ENCODE measurements at regions not wholly inside any gene's neighbourhood (a gene's known extent, or its start where the extent isn't known, plus 50 kb on each side); places are given as distances from the start of the nearest gene placed in this dataset.

- no peaks in the 10 kb centered on the region for H3K9me3 ChIP-seq
- H3K27ac ChIP-seq: peak overlapping the region; percentile 74 to 76
- H3K27me3 ChIP-seq (replicated peaks; ENCODE audit: insufficient read depth): no peaks in the 10 kb centered on the region
- no peak overlapping the region for H3K4me3 ChIP-seq
- ATAC-seq (ENCODE audit: insufficient number of reproducible peaks, low FRiP score, low read depth) (no peak), DNase-seq (ENCODE audit: low spot score) (no peak)
- no peak for TF ChIP-seq CTCF (IDR thresholded peaks at IDR 0.05)
- H3K4me1 ChIP-seq (ENCODE audit: control insufficient read depth in 1 of 2, low read depth in 2 of 2): peaks cover 27 to 53% of the 10 kb centered on the region in 2 donors
- no peaks in the 10 kb centered on the region for H3K36me3 ChIP-seq
Observed at GRCh38 chr2:215622837-215623236, 187.0 kb upstream of the FN1 start.

GRCh38 chr2:215621381-215621780 is 185.5 kb upstream of the FN1 start:
- Histone ChIP-seq H3K27ac (no peak overlapping the region), H3K4me1 (ENCODE audit: control insufficient read depth in 1 of 2, low read depth in 2 of 2) (peaks cover 24 to 48% of the 10 kb centered on the region in 2 donors), H3K9me3 (no peaks in the 10 kb centered on the region), H3K36me3 (no peaks in the 10 kb centered on the region), H3K27me3 (replicated peaks; ENCODE audit: insufficient read depth) (no peaks in the 10 kb centered on the region), H3K4me3 (no peak overlapping the region)
- no peak for TF ChIP-seq CTCF (IDR thresholded peaks at IDR 0.05)
- DNase-seq (ENCODE audit: low spot score) (no peak), ATAC-seq (ENCODE audit: insufficient number of reproducible peaks, low FRiP score, low read depth) (no peak)

GRCh38 chr2:215620528-215620927 is 184.7 kb upstream of the FN1 start:
- Histone ChIP-seq H3K27ac (no peak overlapping the region), H3K4me1 (ENCODE audit: control insufficient read depth in 1 of 2, low read depth in 2 of 2) (peaks cover 24 to 48% of the 10 kb centered on the region in 2 donors), H3K9me3 (no peaks in the 10 kb centered on the region), H3K27me3 (replicated peaks; ENCODE audit: insufficient read depth) (no peaks in the 10 kb centered on the region), H3K36me3 (no peaks in the 10 kb centered on the region), H3K4me3 (no peak overlapping the region)
- ATAC-seq (ENCODE audit: insufficient number of reproducible peaks, low FRiP score, low read depth): no peak
- no peak for DNase-seq (ENCODE audit: low spot score)
- TF ChIP-seq CTCF (IDR thresholded peaks at IDR 0.05): no peak

GRCh38 chr2:215619989-215620388 is 184.1 kb upstream of the FN1 start:
- Histone ChIP-seq H3K36me3 (no peaks in the 10 kb centered on the region), H3K27ac (no peak overlapping the region), H3K4me1 (ENCODE audit: control insufficient read depth in 1 of 2, low read depth in 2 of 2) (peaks cover 21 to 45% of the 10 kb centered on the region in 2 donors), H3K9me3 (no peaks in the 10 kb centered on the region), H3K27me3 (replicated peaks; ENCODE audit: insufficient read depth) (no peaks in the 10 kb centered on the region), H3K4me3 (peak overlapping the region; percentile 16)
- ATAC-seq (ENCODE audit: insufficient number of reproducible peaks, low FRiP score, low read depth): no peak
- DNase-seq (ENCODE audit: low spot score): no peak
- TF ChIP-seq CTCF (IDR thresholded peaks at IDR 0.05): no peak

- H3K4me3 ChIP-seq: peak overlapping the region; percentile 16
Observed at GRCh38 chr2:215619022-215619958, 183.4 kb upstream of the FN1 start.

More at GRCh38 chr2:215619022-215619958, 183.4 kb upstream of the FN1 start:
- H3K4me1 ChIP-seq (ENCODE audit: control insufficient read depth in 1 of 2, low read depth in 2 of 2): peaks cover 17 to 42% of the 10 kb centered on the region in 2 donors
- H3K27me3 ChIP-seq (replicated peaks; ENCODE audit: insufficient read depth): no peaks in the 10 kb centered on the region
- TF ChIP-seq CTCF (IDR thresholded peaks at IDR 0.05): no peak
- H3K27ac ChIP-seq: peak overlapping the region in 1 of 2 donors; percentile 13
- no peaks in the 10 kb centered on the region for H3K36me3 ChIP-seq
- ATAC-seq (ENCODE audit: insufficient number of reproducible peaks, low FRiP score, low read depth) (no peak), DNase-seq (ENCODE audit: low spot score) (no peak)
- H3K9me3 ChIP-seq: no peaks in the 10 kb centered on the region

All from thoracic aorta (tissue), 2 donors.